ENCODE measurements at regions not wholly inside any gene's neighbourhood (a gene's known extent, or its start where the extent isn't known, plus 50 kb on each side); places are given as distances from the start of the nearest gene placed in this dataset.
"Not testable (repeated sequence)": the region's sequence is repeated elsewhere in the genome, so short reads cannot be mapped to it uniquely, and the experiment has no call there.

DNA sequence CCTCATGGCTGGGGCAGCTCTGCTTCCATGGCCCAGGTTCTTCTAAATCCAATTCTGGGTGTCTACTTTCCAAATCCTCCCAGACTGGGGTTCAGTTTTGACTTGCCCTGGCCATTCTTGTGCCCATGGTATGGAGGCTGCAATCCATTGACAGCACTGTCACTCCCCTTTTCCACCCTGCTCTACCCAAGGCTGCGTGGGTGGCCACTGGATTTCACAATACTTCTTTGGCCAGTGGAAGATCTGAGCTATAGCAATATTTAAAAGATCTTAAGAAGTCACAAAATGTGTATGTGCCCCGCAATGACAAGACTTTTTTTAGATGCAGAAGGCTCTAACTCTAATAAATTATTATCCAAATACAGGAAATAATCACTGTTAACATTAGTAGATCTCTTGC is 329.4 kb upstream of the CCL2 start:
- no peak overlapping the region for H3K4me3 ChIP-seq (ENCODE audit: low read depth, low read length)
- no peak for TF ChIP-seq CTCF (IDR thresholded peaks at IDR 0.05; ENCODE audit: insufficient read depth, low read depth, low read length, missing control alignments)
- DNase-seq (ENCODE audit: low read depth): no peak

DNA sequence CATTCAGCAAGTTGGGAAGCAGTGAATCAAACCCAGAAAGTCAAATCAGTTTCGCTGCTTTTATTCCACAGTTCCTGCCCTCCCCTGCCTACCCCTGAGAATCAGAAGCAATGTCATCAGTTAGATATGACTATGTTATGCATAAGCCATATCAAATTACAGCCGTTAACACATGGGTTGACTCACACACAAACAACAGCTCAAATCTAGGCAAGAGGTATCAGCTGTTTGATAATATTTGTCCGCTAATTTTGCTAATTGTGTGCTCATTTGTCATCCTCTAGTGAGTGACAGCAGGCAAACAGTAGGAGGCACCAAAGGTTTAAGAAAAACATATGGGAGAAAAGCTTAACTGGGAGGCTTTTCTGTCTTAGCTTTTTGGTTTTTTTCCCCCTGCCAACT is 327.4 kb upstream of the CCL2 start:
- H3K4me3 ChIP-seq (ENCODE audit: low read depth, low read length): no peak overlapping the region
- TF ChIP-seq CTCF (IDR thresholded peaks at IDR 0.05; ENCODE audit: insufficient read depth, low read depth, low read length, missing control alignments): peak; percentile 51
- peak; percentile 20 for DNase-seq (ENCODE audit: low read depth)

- no peak for TF ChIP-seq CTCF (IDR thresholded peaks at IDR 0.05; ENCODE audit: insufficient read depth, low read depth, low read length, missing control alignments)
- no peak for DNase-seq (ENCODE audit: low read depth)
- no peak overlapping the region for H3K4me3 ChIP-seq (ENCODE audit: low read depth, low read length)
Observed at GRCh38 chr17:33929181-33929724, 325.8 kb upstream of the CCL2 start.

- not testable (repeated sequence) for DNase-seq (ENCODE audit: low read depth); H3K4me3 ChIP-seq (ENCODE audit: low read depth, low read length)
Observed at GRCh38 chr17:33931148-33931814, 323.8 kb upstream of the CCL2 start.

- no peak for DNase-seq (ENCODE audit: low read depth)
- no peak for TF ChIP-seq CTCF (IDR thresholded peaks at IDR 0.05; ENCODE audit: insufficient read depth, low read depth, low read length, missing control alignments)
- no peak overlapping the region for H3K4me3 ChIP-seq (ENCODE audit: low read depth, low read length)
Observed at GRCh38 chr17:33932996-33933395, 322.1 kb upstream of the CCL2 start.

DNA sequence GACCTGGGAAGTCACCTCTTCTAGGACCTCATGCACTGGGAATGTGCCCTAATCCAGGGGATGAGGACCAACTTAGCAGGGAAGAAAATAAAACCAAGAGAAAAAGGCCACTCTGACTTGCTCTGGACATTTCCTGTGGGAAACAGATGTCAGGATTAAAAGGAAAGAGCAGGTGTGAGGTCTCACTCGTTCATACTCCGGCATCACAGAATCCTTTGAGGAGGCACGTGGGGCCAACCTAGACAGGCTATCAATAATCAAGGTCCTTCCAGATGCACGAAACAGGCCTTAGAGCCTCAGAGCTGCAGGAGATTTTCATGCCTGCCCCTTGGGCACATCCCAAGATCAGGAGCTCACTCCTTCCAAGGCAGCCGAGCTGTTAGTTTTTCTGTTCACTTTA is 321.5 kb upstream of the CCL2 start:
- no peak for DNase-seq (ENCODE audit: low read depth)
- TF ChIP-seq CTCF (IDR thresholded peaks at IDR 0.05; ENCODE audit: insufficient read depth, low read depth, low read length, missing control alignments): no peak
- H3K4me3 ChIP-seq (ENCODE audit: low read depth, low read length): no peak overlapping the region

DNA sequence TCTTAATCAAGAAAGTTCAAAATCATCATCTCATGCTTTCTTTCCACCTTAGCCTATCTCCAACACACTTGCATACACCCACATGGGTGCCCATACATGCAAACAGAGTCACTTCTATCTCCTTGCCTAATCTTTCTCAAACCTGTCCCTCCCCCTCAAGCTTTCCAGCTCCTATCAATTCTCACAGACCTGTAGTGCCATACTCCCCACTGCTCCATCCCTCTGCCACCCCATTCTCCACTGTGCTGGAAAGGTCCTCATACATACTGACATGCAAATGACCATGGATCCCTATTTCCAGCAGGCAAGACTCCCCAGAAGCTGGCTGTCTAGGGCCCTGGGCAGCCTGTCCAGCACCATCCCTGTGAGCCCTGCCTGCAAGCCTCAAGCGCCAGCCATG is 320.4 kb upstream of the CCL2 start:
- TF ChIP-seq CTCF (IDR thresholded peaks at IDR 0.05; ENCODE audit: insufficient read depth, low read depth, low read length, missing control alignments): no peak
- DNase-seq (ENCODE audit: low read depth): no peak
- H3K4me3 ChIP-seq (ENCODE audit: low read depth, low read length): no peak overlapping the region

All from GM12865 (cell line).